MM.1S (cell line): ENCODE measurements at regions not wholly inside any gene's neighbourhood (a gene's known extent, or its start where the extent isn't known, plus 50 kb on each side); places are given as distances from the start of the nearest gene placed in this dataset.

Experiments used
- CTCF ChIP-seq: fragments of 300-600 bp; sonication (generic); IDR thresholded peaks from 2 replicates; pipeline ENCODE4 v1.5.1; 2016; ENCODE audit warnings: antibody characterized with exemption, low read length, mixed read lengths
- EZH2 ChIP-seq: fragments of 300-600 bp; sonication (generic); optimal IDR thresholded peaks from 2 replicates; pipeline ENCODE3; 2017; ENCODE audit warnings: low read depth, mild to moderate bottlenecking, antibody characterized with exemption, low read length, mixed read lengths
- EZH2phosphoT487 ChIP-seq: fragments of 300-600 bp; sonication (generic); IDR thresholded peaks from 2 replicates; pipeline ENCODE4 v1.6.1; 2018; ENCODE audit warnings: antibody characterized with exemption, low read length

- TF ChIP-seq CTCF (no peak), EZH2phosphoT487 (no peak), EZH2 (no peak)
Observed at GRCh38 chr2:6036211-6036610, 344.0 kb downstream of the SOX11 start.
